ENCODE measurements at regions not wholly inside any gene's neighbourhood (a gene's known extent, or its start where the extent isn't known, plus 50 kb on each side); places are given as distances from the start of the nearest gene placed in this dataset.

GRCh38 chr11:32225571-32226285 lies 134.9 kb downstream of the RCN1 start:
- Histone ChIP-seq H3K9me3 (no peaks in the 10 kb centered on the region), H3K36me3 (no peaks in the 10 kb centered on the region), H3K4me3 (no peak overlapping the region), H3K27me3 (no peaks in the 10 kb centered on the region), H3K27ac (no peak overlapping the region), H3K4me1 (no peaks in the 10 kb centered on the region)
- TF ChIP-seq CTCF (IDR thresholded peaks at IDR 0.05) (no peak), POLR2AphosphoS5 (IDR thresholded peaks at IDR 0.05; ENCODE audit: insufficient read depth in 1 of 2, low read depth in 1 of 2) (no peak), POLR2A (IDR thresholded peaks at IDR 0.05) (no peak)
- intact Hi-C loops (cut with DNase I), result no loop called here
- DNase-seq (ENCODE audit: extremely low spot score in 2 of 2), result no peak

GRCh38 chr11:32226480-32226879 lies 135.6 kb downstream of the RCN1 start:
- TF ChIP-seq POLR2A (IDR thresholded peaks at IDR 0.05) (no peak), POLR2AphosphoS5 (IDR thresholded peaks at IDR 0.05; ENCODE audit: insufficient read depth in 1 of 2, low read depth in 1 of 2) (no peak), CTCF (IDR thresholded peaks at IDR 0.05) (no peak)
- Histone ChIP-seq H3K36me3 (no peaks in the 10 kb centered on the region), H3K9me3 (no peaks in the 10 kb centered on the region), H3K27me3 (no peaks in the 10 kb centered on the region), H3K4me3 (no peak overlapping the region), H3K27ac (no peak overlapping the region), H3K4me1 (no peaks in the 10 kb centered on the region)
- no peak for DNase-seq (ENCODE audit: extremely low spot score in 2 of 2)
- intact Hi-C loops (cut with DNase I), result no loop called here

GRCh38 chr11:32229576-32230240 lies 138.8 kb downstream of the RCN1 start:
- H3K27ac ChIP-seq, result no peak overlapping the region
- no peaks in the 10 kb centered on the region for H3K27me3 ChIP-seq
- intact Hi-C loops (cut with DNase I), result no loop called here
- TF ChIP-seq CTCF (IDR thresholded peaks at IDR 0.05) (no peak), POLR2A (IDR thresholded peaks at IDR 0.05) (no peak), POLR2AphosphoS5 (IDR thresholded peaks at IDR 0.05; ENCODE audit: insufficient read depth in 1 of 2, low read depth in 1 of 2) (no peak)
- DNase-seq (ENCODE audit: extremely low spot score in 2 of 2), result no peak
- no peaks in the 10 kb centered on the region for H3K36me3 ChIP-seq
- H3K4me3 ChIP-seq, result no peak overlapping the region
- no peaks in the 10 kb centered on the region for H3K9me3 ChIP-seq
- H3K4me1 ChIP-seq, result no peaks in the 10 kb centered on the region

GRCh38 chr11:32231909-32232493 lies 141.1 kb downstream of the RCN1 start:
- Histone ChIP-seq H3K27ac (no peak overlapping the region), H3K9me3 (no peaks in the 10 kb centered on the region), H3K4me1 (no peaks in the 10 kb centered on the region), H3K27me3 (no peaks in the 10 kb centered on the region), H3K4me3 (no peak overlapping the region), H3K36me3 (no peaks in the 10 kb centered on the region)
- no peak for TF ChIP-seq POLR2A (IDR thresholded peaks at IDR 0.05)
- no peak for TF ChIP-seq CTCF (IDR thresholded peaks at IDR 0.05)
- no peak for TF ChIP-seq POLR2AphosphoS5 (IDR thresholded peaks at IDR 0.05; ENCODE audit: insufficient read depth in 1 of 2, low read depth in 1 of 2)
- intact Hi-C loops (cut with DNase I), result no loop called here
- DNase-seq (ENCODE audit: extremely low spot score in 2 of 2), result no peak

GRCh38 chr11:32232516-32232915 lies 141.6 kb downstream of the RCN1 start:
- intact Hi-C loops (cut with DNase I), result no loop called here
- no peak overlapping the region for H3K4me3 ChIP-seq
- TF ChIP-seq POLR2A (IDR thresholded peaks at IDR 0.05) (no peak), CTCF (IDR thresholded peaks at IDR 0.05) (no peak), POLR2AphosphoS5 (IDR thresholded peaks at IDR 0.05; ENCODE audit: insufficient read depth in 1 of 2, low read depth in 1 of 2) (no peak)
- no peaks in the 10 kb centered on the region for H3K27me3 ChIP-seq
- no peak for DNase-seq (ENCODE audit: extremely low spot score in 2 of 2)
- no peaks in the 10 kb centered on the region for H3K9me3 ChIP-seq
- H3K4me1 ChIP-seq, result no peaks in the 10 kb centered on the region
- H3K36me3 ChIP-seq, result no peaks in the 10 kb centered on the region
- no peak overlapping the region for H3K27ac ChIP-seq
